MM.1S (cell line): ENCODE measurements at regions not wholly inside any gene's neighbourhood (a gene's known extent, or its start where the extent isn't known, plus 50 kb on each side); places are given as distances from the start of the nearest gene placed in this dataset.

ENCODE experiments used
- DNase-seq: peaks from one replicate; pipeline ENCODE4 v3.0.0-alpha.2; 2015
- H2AFZ ChIP-seq: fragments of 300-600 bp; sonication (generic); 2 replicates; pipeline ENCODE4 v1.6.0; 2016; ENCODE audit warnings: antibody characterized with exemption, low read length
- H3F3A ChIP-seq: fragments of 300-600 bp; sonication (generic); 2 replicates; pipeline ENCODE4 v1.6.1; 2016; ENCODE audit warnings: mild to moderate bottlenecking, antibody characterized with exemption, low read length, moderate library complexity, mixed read lengths; ENCODE audit not compliant: insufficient read depth
- H3K27ac ChIP-seq: fragments of 300-600 bp; sonication (generic); 2 replicates; pipeline ENCODE4 v1.5.1; 2016; ENCODE audit warnings: mild to moderate bottlenecking, low read length
- H3K27me3 ChIP-seq: fragments of 300-600 bp; sonication (generic); replicated peaks from 2 replicates; pipeline ENCODE4 v1.6.0; 2016; ENCODE audit warnings: low read length; ENCODE audit not compliant: insufficient read depth
- H3K36me3 ChIP-seq: fragments of 300-600 bp; sonication (generic); replicated peaks from 2 replicates; pipeline ENCODE4 v1.6.1; 2016; ENCODE audit warnings: mild to moderate bottlenecking, low read length, mixed read lengths; ENCODE audit not compliant: insufficient read depth
- H3K4me1 ChIP-seq: fragments of 300-600 bp; sonication (generic); 2 replicates; pipeline ENCODE4 v1.6.1; 2016; ENCODE audit warnings: low read length, mixed read lengths
- H3K4me2 ChIP-seq: fragments of 300-600 bp; sonication (generic); 2 replicates; pipeline ENCODE4 v1.6.0; 2016; ENCODE audit warnings: low read depth, low read length
- H3K4me3 ChIP-seq: fragments of 300-600 bp; sonication (generic); 2 replicates; pipeline ENCODE4 v1.5.1; 2016; ENCODE audit warnings: low read length, mixed read lengths
- H3K79me2 ChIP-seq: fragments of 300-600 bp; sonication (generic); 2 replicates; pipeline ENCODE4 v1.6.1; 2016; ENCODE audit warnings: mixed run types, low read length, mixed read lengths
- H3K9ac ChIP-seq: fragments of 300-600 bp; sonication (generic); 2 replicates; pipeline ENCODE4 v1.6.1; 2016; ENCODE audit warnings: low read length, mixed read lengths
- H3K9me2 ChIP-seq: fragments of 300-600 bp; sonication (generic); replicated peaks from 2 replicates; pipeline ENCODE4 v1.6.1; 2016; ENCODE audit warnings: mild to moderate bottlenecking, low read length, mixed read lengths; ENCODE audit not compliant: insufficient read depth
- H3K9me3 ChIP-seq: fragments of 300-600 bp; sonication (generic); replicated peaks from 2 replicates; pipeline ENCODE4 v1.6.1; 2016; ENCODE audit warnings: mild to moderate bottlenecking, low read length, mixed read lengths; ENCODE audit not compliant: insufficient read depth
- H4K20me1 ChIP-seq: fragments of 300-600 bp; sonication (generic); 2 replicates; pipeline ENCODE4 v1.6.1; 2016; ENCODE audit warnings: mild to moderate bottlenecking, low read length, moderate library complexity, mixed read lengths; ENCODE audit not compliant: insufficient read depth
- EZH2 ChIP-seq: fragments of 300-600 bp; sonication (generic); optimal IDR thresholded peaks from 2 replicates; pipeline ENCODE3; 2017; ENCODE audit warnings: low read depth, mild to moderate bottlenecking, antibody characterized with exemption, low read length, mixed read lengths
- EZH2phosphoT487 ChIP-seq: fragments of 300-600 bp; sonication (generic); IDR thresholded peaks from 2 replicates; pipeline ENCODE4 v1.6.1; 2018; ENCODE audit warnings: antibody characterized with exemption, low read length
- TF ChIP-seq, protein P1 (sequence below): fragments of 300-600 bp; sonication (generic); IDR thresholded peaks from 2 replicates; pipeline ENCODE4 v1.5.1; 2016; ENCODE audit warnings: antibody characterized with exemption, low read length, mixed read lengths

DNA sequence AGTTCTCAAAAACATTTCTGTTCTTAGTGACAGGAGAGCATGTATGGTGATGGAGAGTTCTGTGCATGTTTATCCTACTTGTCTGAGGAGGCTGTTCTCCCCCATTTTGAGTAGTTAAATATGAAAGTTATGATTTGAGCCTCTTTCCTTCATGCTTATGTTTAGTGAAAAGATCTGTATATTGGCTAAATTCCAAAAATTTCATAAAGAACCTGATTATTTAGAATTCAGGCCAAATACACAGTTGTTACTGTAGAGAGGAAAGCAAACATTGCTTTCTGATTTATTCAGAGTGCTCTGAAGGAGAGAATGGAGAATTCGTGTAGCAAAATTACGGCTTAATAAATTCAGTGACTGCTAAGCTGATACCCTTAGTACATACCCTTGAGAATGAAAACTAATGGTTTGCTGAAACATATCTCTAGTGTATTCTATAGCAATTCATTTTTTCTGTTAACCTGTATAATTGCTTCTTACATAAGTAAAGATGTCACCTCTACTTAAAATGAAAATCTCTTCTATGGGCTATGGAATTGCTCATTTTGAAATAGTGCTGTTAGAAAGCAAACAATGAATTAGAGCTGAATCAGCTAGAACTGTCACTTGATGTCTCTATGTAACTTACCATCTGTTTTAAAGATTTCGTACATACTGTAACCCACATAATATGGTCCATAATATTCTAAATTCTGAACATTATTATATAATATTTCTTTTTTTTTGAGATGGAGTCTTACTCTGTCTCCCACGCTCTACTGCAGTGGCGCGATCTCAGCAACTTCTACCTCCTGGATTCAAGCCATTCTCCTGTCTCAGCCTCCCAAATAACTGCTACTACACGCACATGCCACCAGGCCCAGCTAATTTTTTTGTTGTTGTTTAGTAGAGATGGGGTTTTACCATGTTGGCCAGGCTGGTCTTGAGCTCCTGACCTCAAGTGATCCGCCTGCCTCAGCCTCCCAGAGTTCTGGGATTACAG is 417.0 kb upstream of the RGS6 start:
- H3K27ac ChIP-seq = no peak overlapping the region
- H3F3A ChIP-seq = no peaks in the 10 kb centered on the region
- H3K36me3 ChIP-seq = no peaks in the 10 kb centered on the region
- no peaks in the 10 kb centered on the region for H3K27me3 ChIP-seq
- no peaks in the 10 kb centered on the region for H3K9me2 ChIP-seq
- no peak overlapping the region for H3K9ac ChIP-seq
- H4K20me1 ChIP-seq = no peaks in the 10 kb centered on the region
- no peak overlapping the region for H2AFZ ChIP-seq
- no peak for DNase-seq
- no peak overlapping the region for H3K4me3 ChIP-seq
- no peaks in the 10 kb centered on the region for H3K79me2 ChIP-seq
- TF ChIP-seq EZH2 = no peak
- no peak for TF ChIP-seq EZH2phosphoT487
- TF ChIP-seq, protein P1, sequence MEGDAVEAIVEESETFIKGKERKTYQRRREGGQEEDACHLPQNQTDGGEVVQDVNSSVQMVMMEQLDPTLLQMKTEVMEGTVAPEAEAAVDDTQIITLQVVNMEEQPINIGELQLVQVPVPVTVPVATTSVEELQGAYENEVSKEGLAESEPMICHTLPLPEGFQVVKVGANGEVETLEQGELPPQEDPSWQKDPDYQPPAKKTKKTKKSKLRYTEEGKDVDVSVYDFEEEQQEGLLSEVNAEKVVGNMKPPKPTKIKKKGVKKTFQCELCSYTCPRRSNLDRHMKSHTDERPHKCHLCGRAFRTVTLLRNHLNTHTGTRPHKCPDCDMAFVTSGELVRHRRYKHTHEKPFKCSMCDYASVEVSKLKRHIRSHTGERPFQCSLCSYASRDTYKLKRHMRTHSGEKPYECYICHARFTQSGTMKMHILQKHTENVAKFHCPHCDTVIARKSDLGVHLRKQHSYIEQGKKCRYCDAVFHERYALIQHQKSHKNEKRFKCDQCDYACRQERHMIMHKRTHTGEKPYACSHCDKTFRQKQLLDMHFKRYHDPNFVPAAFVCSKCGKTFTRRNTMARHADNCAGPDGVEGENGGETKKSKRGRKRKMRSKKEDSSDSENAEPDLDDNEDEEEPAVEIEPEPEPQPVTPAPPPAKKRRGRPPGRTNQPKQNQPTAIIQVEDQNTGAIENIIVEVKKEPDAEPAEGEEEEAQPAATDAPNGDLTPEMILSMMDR = no peak
- H3K4me2 ChIP-seq = no peak overlapping the region
- no peaks in the 10 kb centered on the region for H3K4me1 ChIP-seq
- H3K9me3 ChIP-seq = no peaks in the 10 kb centered on the region

DNA sequence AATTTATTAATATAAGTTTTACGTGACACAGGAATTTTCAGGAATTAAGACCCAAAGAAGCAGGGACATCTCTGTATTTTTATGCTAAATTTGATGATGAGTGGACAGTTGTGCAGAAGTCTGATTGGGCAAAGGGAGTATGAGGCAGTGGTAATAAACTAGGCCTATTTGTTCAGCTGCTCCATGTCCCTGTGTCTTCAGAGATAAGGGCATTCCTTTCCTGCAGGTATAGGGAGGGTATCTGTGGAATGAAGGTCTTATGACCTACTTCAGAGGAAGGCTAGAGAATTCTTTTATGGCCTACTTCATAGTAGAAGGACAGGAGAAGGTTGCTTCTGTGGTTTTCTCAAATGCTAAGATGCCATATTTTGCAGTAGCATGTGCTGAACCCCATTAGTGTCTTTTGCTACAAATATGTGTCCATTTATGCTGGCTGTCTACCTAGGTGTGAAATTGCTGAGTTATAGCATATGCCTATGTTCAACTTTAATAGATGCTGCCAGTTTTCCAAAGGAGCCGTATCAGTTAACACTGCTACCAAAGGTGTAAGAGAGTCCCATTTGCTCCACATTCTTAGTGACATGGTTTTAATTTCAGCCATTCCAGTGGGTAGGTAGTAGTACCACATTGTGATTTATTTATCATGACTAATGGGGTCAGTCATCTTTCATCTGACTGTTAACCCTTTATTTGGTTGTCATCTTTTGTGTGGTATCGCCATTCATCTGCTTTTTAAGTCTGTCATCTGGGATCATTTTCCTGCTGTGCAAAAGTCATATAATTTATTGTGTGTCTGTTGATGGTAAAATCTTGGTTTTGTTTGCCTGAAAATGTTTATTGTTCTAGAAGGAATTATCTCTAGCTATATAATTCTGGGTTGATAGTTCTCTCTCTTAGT is 410.7 kb upstream of the RGS6 start:
- Histone ChIP-seq H3K27me3 (no peaks in the 10 kb centered on the region), H2AFZ (no peak overlapping the region), H3K79me2 (no peaks in the 10 kb centered on the region), H3K4me3 (no peak overlapping the region), H3K27ac (no peak overlapping the region), H3K36me3 (no peaks in the 10 kb centered on the region), H3K4me1 (no peaks in the 10 kb centered on the region), H4K20me1 (no peaks in the 10 kb centered on the region), H3K9ac (no peak overlapping the region), H3K9me2 (no peaks in the 10 kb centered on the region), H3F3A (no peaks in the 10 kb centered on the region), H3K9me3 (no peaks in the 10 kb centered on the region), H3K4me2 (no peak overlapping the region)
- no peak for DNase-seq
- TF ChIP-seq, protein P1 = no peak
- TF ChIP-seq EZH2phosphoT487 (no peak), EZH2 (no peak)

GRCh38 chr14:71523630-71524319 is 408.5 kb upstream of the RGS6 start:
- Histone ChIP-seq H3K9ac (no peak overlapping the region), H3K4me1 (no peaks in the 10 kb centered on the region), H3K27ac (no peak overlapping the region), H3K9me3 (no peaks in the 10 kb centered on the region), H3F3A (no peaks in the 10 kb centered on the region), H3K4me3 (no peak overlapping the region), H3K36me3 (no peaks in the 10 kb centered on the region), H3K27me3 (no peaks in the 10 kb centered on the region), H2AFZ (no peak overlapping the region), H4K20me1 (no peaks in the 10 kb centered on the region), H3K4me2 (no peak overlapping the region), H3K9me2 (no peaks in the 10 kb centered on the region), H3K79me2 (no peaks in the 10 kb centered on the region)
- DNase-seq = no peak
- TF ChIP-seq EZH2 (no peak), EZH2phosphoT487 (no peak)
- TF ChIP-seq, protein P1 = no peak
